Spleen (tissue), 7 donors: ENCODE measurements at regions not wholly inside any gene's neighbourhood (a gene's known extent, or its start where the extent isn't known, plus 50 kb on each side); places are given as distances from the start of the nearest gene placed in this dataset.

ENCODE experiments used
- POLR2AphosphoS5 ChIP-seq, 3 donors: sonication (generic); formaldehyde crosslinking; IDR thresholded peaks; one replicate each; pipeline ENCODE4 v1.5.1; 2017; ENCODE audit warnings: antibody characterized with exemption in 3 of 3
- TF ChIP-seq, protein P1 (sequence below), 11 experiments: fragments of 200-600 bp in 7 of 11; fragments of 450-650 bp in 4 of 11; sonication (generic) in 4 of 11; IDR thresholded peaks in 8 of 11; conservative IDR thresholded peaks in 3 of 11; 1 replicate in 7 of 11; 2 replicates in 4 of 11; pipeline versions ENCODE4 v1.4.0 to v1.8.0; 2016 to 2021; ENCODE audit warnings: antibody characterized with exemption in 11 of 11, inconsistent platforms in 4 of 11, mild to moderate bottlenecking in 1 of 11
- donor health status: DM: no; HTN: no; CAD: no; lungs with moderate emphysema.
- donor health status: DM: no; HTN: no; CAD: no.
- donor health status: DM: no; HTN: no; CAD: no.

DNA sequence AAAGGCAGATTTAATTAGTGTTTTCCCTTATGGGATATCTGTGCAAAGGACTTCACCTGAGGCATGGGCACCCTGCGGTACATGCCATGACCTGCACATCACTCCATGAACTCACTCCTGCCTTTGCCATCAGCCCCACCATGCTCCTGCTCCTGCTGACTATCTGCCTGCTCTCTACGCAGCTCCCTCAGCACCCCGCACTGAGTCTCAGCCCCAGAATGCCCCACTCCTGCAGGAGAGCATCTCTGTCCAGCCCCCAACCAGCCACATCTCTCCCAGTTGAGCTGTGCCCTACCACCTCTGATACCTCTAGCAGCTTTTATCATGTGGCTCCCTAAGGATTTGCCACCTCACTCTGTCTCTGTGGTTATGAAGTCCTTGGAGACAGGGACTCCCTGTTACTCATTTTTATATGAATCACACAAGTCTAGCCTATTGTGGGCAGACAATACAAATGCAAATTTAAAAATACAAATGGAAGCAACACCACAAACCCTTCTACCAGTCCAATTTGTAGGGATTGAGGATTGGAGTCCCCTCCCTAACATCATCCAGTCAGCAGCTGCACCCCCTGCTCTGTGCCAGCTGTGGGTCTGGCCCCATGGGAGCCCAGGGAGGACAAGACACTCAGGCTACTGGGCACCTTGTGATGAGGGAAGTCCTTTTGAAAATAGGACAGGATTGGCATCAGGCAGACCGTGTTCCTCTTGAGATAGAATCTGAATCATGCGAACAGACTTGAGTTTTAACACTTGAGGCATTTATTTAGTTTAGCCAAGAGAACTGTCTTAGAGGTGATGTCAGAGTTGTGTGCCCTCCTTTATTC, 689.6 kb upstream of the HS6ST1 start:
- TF ChIP-seq, protein P1, sequence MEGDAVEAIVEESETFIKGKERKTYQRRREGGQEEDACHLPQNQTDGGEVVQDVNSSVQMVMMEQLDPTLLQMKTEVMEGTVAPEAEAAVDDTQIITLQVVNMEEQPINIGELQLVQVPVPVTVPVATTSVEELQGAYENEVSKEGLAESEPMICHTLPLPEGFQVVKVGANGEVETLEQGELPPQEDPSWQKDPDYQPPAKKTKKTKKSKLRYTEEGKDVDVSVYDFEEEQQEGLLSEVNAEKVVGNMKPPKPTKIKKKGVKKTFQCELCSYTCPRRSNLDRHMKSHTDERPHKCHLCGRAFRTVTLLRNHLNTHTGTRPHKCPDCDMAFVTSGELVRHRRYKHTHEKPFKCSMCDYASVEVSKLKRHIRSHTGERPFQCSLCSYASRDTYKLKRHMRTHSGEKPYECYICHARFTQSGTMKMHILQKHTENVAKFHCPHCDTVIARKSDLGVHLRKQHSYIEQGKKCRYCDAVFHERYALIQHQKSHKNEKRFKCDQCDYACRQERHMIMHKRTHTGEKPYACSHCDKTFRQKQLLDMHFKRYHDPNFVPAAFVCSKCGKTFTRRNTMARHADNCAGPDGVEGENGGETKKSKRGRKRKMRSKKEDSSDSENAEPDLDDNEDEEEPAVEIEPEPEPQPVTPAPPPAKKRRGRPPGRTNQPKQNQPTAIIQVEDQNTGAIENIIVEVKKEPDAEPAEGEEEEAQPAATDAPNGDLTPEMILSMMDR (IDR thresholded peaks at IDR 0.05 in 8 of 11, conservative IDR thresholded peaks at IDR 0.05 in 3 of 11), result no peak
- TF ChIP-seq POLR2AphosphoS5 (IDR thresholded peaks at IDR 0.05), result no peak
